ENCODE measurements at regions not wholly inside any gene's neighbourhood (a gene's known extent, or its start where the extent isn't known, plus 50 kb on each side); places are given as distances from the start of the nearest gene placed in this dataset.

GRCh38 chr2:138441916-138442315, 59.7 kb upstream of the SPOPL start:
- DNase-seq (ENCODE audit: low read depth) = no peak

GRCh38 chr2:138444411-138444810, 57.2 kb upstream of the SPOPL start:
- DNase-seq (ENCODE audit: low read depth) = no peak

- DNase-seq (ENCODE audit: low read depth) = no peak
Measured at GRCh38 chr2:138445227-138445626, 56.3 kb upstream of the SPOPL start.

- DNase-seq (ENCODE audit: low read depth) = no peak
Measured at GRCh38 chr2:138446043-138446442, 55.5 kb upstream of the SPOPL start.

- no peak for DNase-seq (ENCODE audit: low read depth)
Measured at GRCh38 chr2:138447889-138448570, 53.5 kb upstream of the SPOPL start.
